Progenitor cell of endocrine pancreas (in vitro differentiated cells): ENCODE measurements at regions not wholly inside any gene's neighbourhood (a gene's known extent, or its start where the extent isn't known, plus 50 kb on each side); places are given as distances from the start of the nearest gene placed in this dataset.
"Not testable (repeated sequence)": the region's sequence is repeated elsewhere in the genome, so short reads cannot be mapped to it uniquely, and the experiment has no call there.

Source experiments
- DNase-seq: peaks from one replicate; pipeline ENCODE4 v3.0.0; 2021; ENCODE audit warnings: low spot score; ENCODE audit not compliant: unreplicated experiment
- H3K27ac Mint-ChIP-seq: 2 replicates; pipeline ENCODE4 v1.8.0; 2021; ENCODE audit warnings: mild to moderate bottlenecking, moderate library complexity, mixed read lengths
- H3K27me3 Mint-ChIP-seq: 2 replicates; pipeline ENCODE4 v1.8.0; 2021; ENCODE audit warnings: mixed read lengths
- H3K36me3 Mint-ChIP-seq: 2 replicates; pipeline ENCODE4 v1.8.0; 2022; ENCODE audit warnings: mixed read lengths; ENCODE audit not compliant: insufficient read depth
- H3K4me1 Mint-ChIP-seq: 2 replicates; pipeline ENCODE4 v1.8.0; 2021; ENCODE audit warnings: low read depth, mixed read lengths
- H3K4me3 Mint-ChIP-seq: 2 replicates; pipeline ENCODE4 v1.8.0; 2021; ENCODE audit warnings: low read depth, mild to moderate bottlenecking, moderate library complexity, mixed read lengths
- H3K9me3 Mint-ChIP-seq: 2 replicates; pipeline ENCODE4 v1.8.0; 2021; ENCODE audit warnings: low read depth, mixed read lengths
- TF ChIP-seq, protein P1 (sequence below): fragments of 200-600 bp; sonication (generic); IDR thresholded peaks from one replicate; pipeline ENCODE4 v1.5.0; 2021; ENCODE audit warnings: antibody characterized with exemption, mild to moderate bottlenecking; ENCODE audit not compliant: unreplicated experiment

DNA sequence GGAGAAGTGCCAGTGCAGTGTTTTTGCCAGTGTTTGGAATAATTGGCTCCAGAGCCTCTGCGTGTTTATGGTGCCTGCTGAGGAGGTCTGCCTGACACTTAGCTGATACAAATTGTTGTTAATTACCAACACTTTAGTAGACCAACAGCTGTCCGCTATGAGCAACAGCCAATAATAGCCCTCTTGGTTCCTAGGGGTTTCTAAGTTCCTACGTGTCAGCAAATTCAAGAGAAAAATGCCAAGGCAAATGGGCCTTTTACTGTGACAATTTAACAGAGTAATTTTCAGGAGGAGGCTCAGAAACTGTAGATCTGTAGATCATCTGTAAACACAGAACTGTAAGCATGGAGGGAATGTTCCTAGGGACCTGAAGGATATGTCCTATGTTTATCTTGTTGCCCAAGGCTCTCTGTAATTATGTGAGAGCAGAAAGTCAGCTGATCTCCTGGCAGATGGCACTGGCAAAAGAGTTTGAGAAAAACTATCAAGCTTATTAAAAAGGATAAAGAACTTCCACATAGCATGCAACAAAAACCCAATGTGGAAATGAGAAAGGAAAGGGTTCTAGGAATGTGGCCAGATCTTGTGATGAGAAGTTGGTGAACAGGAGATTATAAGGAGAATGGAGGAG lies 157.7 kb downstream of the GJA1 start:
- H3K36me3 Mint-ChIP-seq: no peaks in the 10 kb centered on the region
- H3K4me3 Mint-ChIP-seq: no peak overlapping the region
- H3K27me3 Mint-ChIP-seq: no peaks in the 10 kb centered on the region
- DNase-seq: no peak
- no peak overlapping the region for H3K27ac Mint-ChIP-seq
- no peaks in the 10 kb centered on the region for H3K9me3 Mint-ChIP-seq
- TF ChIP-seq, protein P1, sequence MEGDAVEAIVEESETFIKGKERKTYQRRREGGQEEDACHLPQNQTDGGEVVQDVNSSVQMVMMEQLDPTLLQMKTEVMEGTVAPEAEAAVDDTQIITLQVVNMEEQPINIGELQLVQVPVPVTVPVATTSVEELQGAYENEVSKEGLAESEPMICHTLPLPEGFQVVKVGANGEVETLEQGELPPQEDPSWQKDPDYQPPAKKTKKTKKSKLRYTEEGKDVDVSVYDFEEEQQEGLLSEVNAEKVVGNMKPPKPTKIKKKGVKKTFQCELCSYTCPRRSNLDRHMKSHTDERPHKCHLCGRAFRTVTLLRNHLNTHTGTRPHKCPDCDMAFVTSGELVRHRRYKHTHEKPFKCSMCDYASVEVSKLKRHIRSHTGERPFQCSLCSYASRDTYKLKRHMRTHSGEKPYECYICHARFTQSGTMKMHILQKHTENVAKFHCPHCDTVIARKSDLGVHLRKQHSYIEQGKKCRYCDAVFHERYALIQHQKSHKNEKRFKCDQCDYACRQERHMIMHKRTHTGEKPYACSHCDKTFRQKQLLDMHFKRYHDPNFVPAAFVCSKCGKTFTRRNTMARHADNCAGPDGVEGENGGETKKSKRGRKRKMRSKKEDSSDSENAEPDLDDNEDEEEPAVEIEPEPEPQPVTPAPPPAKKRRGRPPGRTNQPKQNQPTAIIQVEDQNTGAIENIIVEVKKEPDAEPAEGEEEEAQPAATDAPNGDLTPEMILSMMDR: no peak
- peaks cover 4% of the 10 kb centered on the region for H3K4me1 Mint-ChIP-seq

DNA sequence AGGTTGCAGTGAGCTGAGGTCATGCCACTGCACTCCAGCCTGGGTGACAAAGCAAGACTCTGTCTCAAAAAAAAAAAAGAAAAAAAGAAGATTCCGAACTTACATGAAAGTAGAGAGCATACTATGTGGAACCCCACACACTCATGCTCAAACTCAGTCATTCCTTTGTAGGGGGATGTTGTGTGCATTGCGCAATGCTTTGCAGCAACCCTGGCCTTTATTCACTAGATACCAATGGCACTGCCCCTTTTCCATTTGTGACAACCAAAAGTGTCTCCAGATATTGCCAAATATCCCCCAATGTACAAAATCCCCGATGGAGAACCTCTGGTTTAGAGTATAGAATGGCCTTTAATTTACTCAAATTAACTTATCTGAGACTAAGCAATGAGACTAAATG lies 158.6 kb downstream of the GJA1 start:
- TF ChIP-seq, protein P1: no peak
- Mint-ChIP-seq H3K4me3 (no peak overlapping the region), H3K27ac (no peak overlapping the region), H3K27me3 (no peaks in the 10 kb centered on the region), H3K9me3 (no peaks in the 10 kb centered on the region), H3K36me3 (no peaks in the 10 kb centered on the region), H3K4me1 (peaks cover 4% of the 10 kb centered on the region)
- DNase-seq: no peak

DNA sequence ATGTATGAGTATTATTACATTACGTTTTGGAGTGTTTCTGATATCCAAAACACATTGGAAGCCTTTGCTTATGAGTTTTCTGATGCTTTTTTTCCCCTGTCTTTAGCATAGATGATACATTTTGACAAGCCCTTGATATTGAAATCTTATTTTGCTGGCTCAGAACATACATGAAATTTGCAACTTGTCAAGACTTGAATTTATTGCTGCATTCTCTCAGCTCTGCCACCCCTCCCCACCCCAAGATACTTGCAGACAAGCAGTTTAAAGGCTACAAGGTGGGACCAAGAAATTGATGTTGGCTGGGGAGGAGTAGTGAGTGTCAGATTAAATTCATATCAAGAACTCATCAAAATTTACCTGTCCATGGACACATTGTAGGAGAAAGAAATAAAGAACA lies 160.2 kb downstream of the GJA1 start:
- Mint-ChIP-seq H3K4me1 (peaks cover 3% of the 10 kb centered on the region), H3K9me3 (no peaks in the 10 kb centered on the region), H3K27ac (no peak overlapping the region), H3K36me3 (no peaks in the 10 kb centered on the region), H3K27me3 (no peaks in the 10 kb centered on the region), H3K4me3 (no peak overlapping the region)
- TF ChIP-seq, protein P1: no peak
- DNase-seq: no peak

DNA sequence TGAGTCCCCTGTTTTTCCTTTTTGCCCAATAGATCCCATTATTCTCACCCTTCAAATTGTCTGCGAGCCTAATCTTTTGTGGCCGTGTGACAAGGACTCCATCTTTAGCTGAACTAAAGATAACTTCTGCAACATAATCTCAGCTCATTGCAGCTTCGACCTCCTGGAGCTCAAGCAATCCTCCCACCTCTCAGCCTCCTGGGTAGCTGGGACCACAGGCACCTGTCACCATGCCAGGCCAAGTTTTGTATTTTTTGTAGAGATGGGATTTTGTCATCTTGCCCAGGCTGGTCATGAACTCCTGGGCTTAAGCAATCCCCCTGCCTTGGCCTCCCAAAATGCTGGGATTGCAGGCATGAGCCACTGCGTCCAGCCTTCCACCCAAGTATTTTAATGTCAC lies 161.0 kb downstream of the GJA1 start:
- no peaks in the 10 kb centered on the region for H3K27me3 Mint-ChIP-seq
- TF ChIP-seq, protein P1: no peak
- DNase-seq: no peak
- no peak overlapping the region for H3K27ac Mint-ChIP-seq
- H3K9me3 Mint-ChIP-seq: no peaks in the 10 kb centered on the region
- no peak overlapping the region for H3K4me3 Mint-ChIP-seq
- no peaks in the 10 kb centered on the region for H3K36me3 Mint-ChIP-seq
- no peaks in the 10 kb centered on the region for H3K4me1 Mint-ChIP-seq

DNA sequence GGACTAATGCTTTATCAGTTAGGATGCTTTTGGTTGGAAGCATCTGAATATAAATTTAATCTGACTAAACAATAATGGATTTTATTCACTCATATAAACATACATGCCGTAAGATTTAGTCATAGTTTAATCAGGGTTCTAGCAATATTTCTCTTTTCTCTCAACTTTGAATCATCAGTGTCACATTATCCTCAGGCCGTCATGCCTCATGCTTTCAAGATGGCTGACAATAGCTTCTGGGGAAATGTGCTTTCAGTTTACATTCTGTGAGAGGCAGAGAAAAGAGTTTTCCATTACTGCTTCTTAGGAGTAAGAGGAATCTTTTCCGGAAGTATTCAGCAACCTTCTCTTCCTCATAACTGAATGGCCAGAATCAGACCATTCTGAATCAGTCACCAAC lies 162.2 kb downstream of the GJA1 start:
- H3K36me3 Mint-ChIP-seq: no peaks in the 10 kb centered on the region
- H3K4me3 Mint-ChIP-seq: no peak overlapping the region
- H3K27me3 Mint-ChIP-seq: no peaks in the 10 kb centered on the region
- H3K27ac Mint-ChIP-seq: no peak overlapping the region
- no peaks in the 10 kb centered on the region for H3K9me3 Mint-ChIP-seq
- no peak for DNase-seq
- TF ChIP-seq, protein P1: no peak
- H3K4me1 Mint-ChIP-seq: no peaks in the 10 kb centered on the region

DNA sequence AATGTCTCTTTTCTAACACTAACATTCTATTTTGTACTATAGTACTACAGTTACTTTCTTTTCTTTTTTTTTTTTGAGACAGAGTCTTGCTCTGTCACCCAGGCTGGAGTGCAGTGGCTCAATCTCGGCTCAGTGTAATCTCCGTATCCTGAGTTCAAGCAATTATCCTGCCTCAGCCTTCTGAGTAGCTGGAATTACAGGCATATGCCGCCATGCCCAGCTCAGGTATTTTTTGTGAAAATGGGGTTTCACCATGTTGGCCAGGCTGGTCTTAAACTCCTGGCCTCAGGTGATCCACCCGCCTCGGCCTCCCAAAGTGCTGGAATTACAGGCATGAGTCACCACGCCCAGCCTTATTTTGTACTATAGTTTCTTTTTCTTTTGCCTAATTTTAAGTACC lies 163.9 kb downstream of the GJA1 start:
- not testable (repeated sequence) for H3K27ac Mint-ChIP-seq, H3K36me3 Mint-ChIP-seq, H3K4me3 Mint-ChIP-seq, H3K27me3 Mint-ChIP-seq, DNase-seq, H3K4me1 Mint-ChIP-seq, H3K9me3 Mint-ChIP-seq
